NCI-H2081 (cell line): ENCODE measurements at regions not wholly inside any gene's neighbourhood (a gene's known extent, or its start where the extent isn't known, plus 50 kb on each side); places are given as distances from the start of the nearest gene placed in this dataset.

Source experiments
- DNase-seq, 2 experiments: peaks; one replicate each; lab custom pipeline; 2025; lab: John Stamatoyannopoulos, UW

- no peak for DNase-seq
Measured at GRCh38 chr7:46879783-46880182, 702.1 kb downstream of the TNS3 start.

- DNase-seq: no peak
Measured at GRCh38 chr7:46871516-46871915, 710.4 kb downstream of the TNS3 start.

- no peak for DNase-seq
Measured at GRCh38 chr7:46864716-46865115, 717.2 kb downstream of the TNS3 start.

GRCh38 chr7:46859963-46860475, 721.9 kb downstream of the TNS3 start:
- no peak for DNase-seq

- DNase-seq: no peak
Measured at GRCh38 chr7:46855851-46856250, 726.1 kb downstream of the TNS3 start.

- no peak for DNase-seq
Measured at GRCh38 chr7:46854958-46855473, 726.9 kb downstream of the TNS3 start.

- DNase-seq: no peak
Measured at GRCh38 chr7:46853451-46853850, 728.5 kb downstream of the TNS3 start.

- DNase-seq: no peak
Measured at GRCh38 chr7:46852795-46853194, 729.1 kb downstream of the TNS3 start.

GRCh38 chr7:46850563-46851330, 731.2 kb downstream of the TNS3 start:
- no peak for DNase-seq

GRCh38 chr7:46848944-46849343, 733.0 kb downstream of the TNS3 start:
- no peak for DNase-seq

GRCh38 chr7:46848311-46848710, 733.6 kb downstream of the TNS3 start:
- DNase-seq: no peak

GRCh38 chr7:46847126-46847525, 734.8 kb downstream of the TNS3 start:
- DNase-seq: no peak

GRCh38 chr7:46844486-46844885, 737.4 kb downstream of the TNS3 start:
- DNase-seq: no peak

- DNase-seq: no peak
Measured at GRCh38 chr7:46841248-46841647, 740.7 kb downstream of the TNS3 start.

- no peak for DNase-seq
Measured at GRCh38 chr7:46839651-46840050, 742.3 kb downstream of the TNS3 start.

- DNase-seq: no peak
Measured at GRCh38 chr7:46838463-46838862, 743.4 kb downstream of the TNS3 start.

- DNase-seq: no peak
Measured at GRCh38 chr7:46835556-46835955, 746.4 kb downstream of the TNS3 start.

- DNase-seq: no peak
Measured at GRCh38 chr7:46834921-46835320, 747.0 kb downstream of the TNS3 start.

GRCh38 chr7:46833197-46833596, 748.7 kb downstream of the TNS3 start:
- DNase-seq: no peak

GRCh38 chr7:46832136-46832535, 749.8 kb downstream of the TNS3 start:
- DNase-seq: no peak

GRCh38 chr7:46819819-46820218, 762.1 kb downstream of the TNS3 start:
- no peak for DNase-seq

GRCh38 chr7:46814516-46815250, 767.2 kb downstream of the TNS3 start:
- no peak for DNase-seq

- no peak for DNase-seq
Measured at GRCh38 chr7:46812101-46812675, 769.7 kb downstream of the TNS3 start.
